ENCODE measurements at regions not wholly inside any gene's neighbourhood (a gene's known extent, or its start where the extent isn't known, plus 50 kb on each side); places are given as distances from the start of the nearest gene placed in this dataset.

GRCh38 chr14:31986405-31986804 lies 90.7 kb upstream of the ARHGAP5 start:
- no peak for DNase-seq (ENCODE audit: low read depth, low spot score)
- TF ChIP-seq, protein P1, sequence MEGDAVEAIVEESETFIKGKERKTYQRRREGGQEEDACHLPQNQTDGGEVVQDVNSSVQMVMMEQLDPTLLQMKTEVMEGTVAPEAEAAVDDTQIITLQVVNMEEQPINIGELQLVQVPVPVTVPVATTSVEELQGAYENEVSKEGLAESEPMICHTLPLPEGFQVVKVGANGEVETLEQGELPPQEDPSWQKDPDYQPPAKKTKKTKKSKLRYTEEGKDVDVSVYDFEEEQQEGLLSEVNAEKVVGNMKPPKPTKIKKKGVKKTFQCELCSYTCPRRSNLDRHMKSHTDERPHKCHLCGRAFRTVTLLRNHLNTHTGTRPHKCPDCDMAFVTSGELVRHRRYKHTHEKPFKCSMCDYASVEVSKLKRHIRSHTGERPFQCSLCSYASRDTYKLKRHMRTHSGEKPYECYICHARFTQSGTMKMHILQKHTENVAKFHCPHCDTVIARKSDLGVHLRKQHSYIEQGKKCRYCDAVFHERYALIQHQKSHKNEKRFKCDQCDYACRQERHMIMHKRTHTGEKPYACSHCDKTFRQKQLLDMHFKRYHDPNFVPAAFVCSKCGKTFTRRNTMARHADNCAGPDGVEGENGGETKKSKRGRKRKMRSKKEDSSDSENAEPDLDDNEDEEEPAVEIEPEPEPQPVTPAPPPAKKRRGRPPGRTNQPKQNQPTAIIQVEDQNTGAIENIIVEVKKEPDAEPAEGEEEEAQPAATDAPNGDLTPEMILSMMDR (IDR thresholded peaks at IDR 0.05; ENCODE audit: insufficient read depth, low read length, missing control alignments) = no peak
- ChIA-PET CTCF (no interaction called here), POLR2A (no interaction called here)
- H3K4me3 ChIP-seq (ENCODE audit: low read depth, low read length) = no peak overlapping the region

- TF ChIP-seq, protein P1 (IDR thresholded peaks at IDR 0.05; ENCODE audit: insufficient read depth, low read length, missing control alignments) = no peak
- POLR2A ChIA-PET = no interaction called here
- H3K4me3 ChIP-seq (ENCODE audit: low read depth, low read length) = no peak overlapping the region
- no peak for DNase-seq (ENCODE audit: low read depth, low spot score)
- CTCF ChIA-PET = interaction anchor here (0.6 kb wide), 1 partner anchor 427 kb away, joined by 3 read pairs; no protein-coding TSS in a partner anchor
Observed at GRCh38 chr14:31987721-31988120, 89.4 kb upstream of the ARHGAP5 start.

DNA sequence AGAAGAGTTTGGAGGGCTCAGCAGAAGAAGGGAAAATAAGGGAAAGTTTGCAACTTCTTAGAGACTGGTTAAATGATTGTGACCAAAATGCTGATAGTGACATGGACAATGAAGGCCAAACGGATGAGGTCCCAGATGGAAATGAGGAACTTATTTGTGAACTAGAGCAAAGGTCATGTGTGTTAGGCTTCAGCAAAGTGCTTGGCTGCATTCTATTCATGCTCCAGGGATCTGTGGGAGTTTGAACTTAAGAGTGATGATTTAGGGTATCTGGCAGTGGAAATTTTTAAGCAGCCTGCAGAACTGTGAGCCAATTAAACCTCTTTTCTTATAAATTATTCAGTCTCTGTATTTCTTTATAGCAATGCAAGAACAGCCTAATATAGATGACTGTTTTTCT lies 88.9 kb upstream of the ARHGAP5 start:
- no peak for DNase-seq (ENCODE audit: low read depth, low spot score)
- CTCF ChIA-PET = no interaction called here
- no peak overlapping the region for H3K4me3 ChIP-seq (ENCODE audit: low read depth, low read length)
- TF ChIP-seq, protein P1 (IDR thresholded peaks at IDR 0.05; ENCODE audit: insufficient read depth, low read length, missing control alignments) = no peak
- POLR2A ChIA-PET = no interaction called here

DNA sequence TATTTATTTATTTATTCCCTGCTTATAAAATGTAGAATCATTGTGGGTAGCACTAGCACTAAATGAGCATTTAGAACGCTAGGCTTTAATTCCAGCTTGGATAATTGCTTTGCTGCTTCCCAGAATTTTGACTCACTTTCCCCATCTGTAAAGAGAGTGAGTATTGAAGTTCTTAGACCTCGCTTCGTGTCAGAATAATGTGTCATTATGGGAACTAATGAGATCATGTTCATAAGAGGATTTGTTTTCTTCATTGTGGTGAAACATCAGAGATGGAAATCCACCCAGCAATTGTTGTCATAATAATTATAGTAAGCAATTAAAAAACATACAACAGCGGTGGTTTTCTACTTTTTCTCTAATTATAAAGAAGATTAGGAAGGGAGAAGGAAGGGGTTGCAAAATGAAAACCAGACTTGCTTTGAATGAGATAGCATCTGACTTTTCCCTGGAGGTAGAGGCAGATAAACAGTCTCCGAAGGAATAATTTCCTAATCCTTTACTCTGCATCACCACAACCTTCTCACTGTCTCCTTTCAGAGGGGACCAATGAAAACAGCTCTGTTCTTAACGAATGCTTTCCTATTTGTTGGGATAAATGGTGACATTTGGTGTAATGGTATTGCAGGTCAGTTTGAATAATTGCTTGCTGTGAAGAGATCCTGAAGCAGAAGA lies 86.8 kb upstream of the ARHGAP5 start:
- CTCF ChIA-PET = no interaction called here

GRCh38 chr14:31990926-31991572 lies 86.1 kb upstream of the ARHGAP5 start:
- POLR2A ChIA-PET = interaction anchor here (0.5 to 1.0 kb wide), 2 partner anchors 21 to 23 kb away, joined by 3 read pairs; no protein-coding TSS in a partner anchor
- no peak overlapping the region for H3K4me3 ChIP-seq (ENCODE audit: low read depth, low read length)
- CTCF ChIA-PET = interaction anchor here (1.1 to 1.3 kb wide), 2 partner anchors 22 to 262 kb away, joined by 3 read pairs; no protein-coding TSS in a partner anchor
- no peak for DNase-seq (ENCODE audit: low read depth, low spot score)
- TF ChIP-seq, protein P1 (IDR thresholded peaks at IDR 0.05; ENCODE audit: insufficient read depth, low read length, missing control alignments) = no peak

More for the DNA sequence above, 86.8 kb upstream of the ARHGAP5 start:
- TF ChIP-seq, protein P1 (IDR thresholded peaks at IDR 0.05; ENCODE audit: insufficient read depth, low read length, missing control alignments) = no peak
- no peak overlapping the region for H3K4me3 ChIP-seq (ENCODE audit: low read depth, low read length)
- POLR2A ChIA-PET = no interaction called here
- DNase-seq (ENCODE audit: low read depth, low spot score) = no peak

GRCh38 chr14:31992011-31992447 lies 85.1 kb upstream of the ARHGAP5 start:
- ChIA-PET POLR2A (interaction anchor here (0.5 to 1.0 kb wide), 2 partner anchors 22 to 24 kb away, joined by 3 read pairs; no protein-coding TSS in a partner anchor), CTCF (interaction anchor here (1.1 to 1.3 kb wide), 2 partner anchors 23 to 261 kb away, joined by 3 read pairs; no protein-coding TSS in a partner anchor)
- peak; percentile 87 for DNase-seq (ENCODE audit: low read depth, low spot score)
- TF ChIP-seq, protein P1 (IDR thresholded peaks at IDR 0.05; ENCODE audit: insufficient read depth, low read length, missing control alignments) = no peak
- H3K4me3 ChIP-seq (ENCODE audit: low read depth, low read length) = no peak overlapping the region
